NT2/D1 (cell line): ENCODE measurements at regions not wholly inside any gene's neighbourhood (a gene's known extent, or its start where the extent isn't known, plus 50 kb on each side); places are given as distances from the start of the nearest gene placed in this dataset.

Experiments
- DNase-seq: peaks from one replicate; pipeline ENCODE4 v3.0.0-alpha.2; 2011; ENCODE audit warnings: low read depth, low spot score
- H3K27me3 ChIP-seq: 2 replicates; pipeline ENCODE4 v1.6.0; 2011; ENCODE audit warnings: mild to moderate bottlenecking; ENCODE audit not compliant: insufficient read length, insufficient read depth
- H3K36me3 ChIP-seq: 2 replicates; pipeline ENCODE4 v1.6.1; 2011; ENCODE audit warnings: mild to moderate bottlenecking, low read length, mixed read lengths; ENCODE audit not compliant: insufficient read depth, insufficient read length
- H3K4me1 ChIP-seq: 2 replicates; pipeline ENCODE4 v1.5.1; 2011; ENCODE audit not compliant: insufficient read depth, insufficient read length
- H3K4me3 ChIP-seq: 2 replicates; pipeline ENCODE4 v1.5.1; 2011; ENCODE audit warnings: low read depth; ENCODE audit not compliant: insufficient read length
- H3K9ac ChIP-seq: 2 replicates; pipeline ENCODE4 v1.6.0; 2011; ENCODE audit warnings: low read depth; ENCODE audit not compliant: insufficient read length
- H3K9me3 ChIP-seq: 2 replicates; pipeline ENCODE4 v1.5.1; 2011; ENCODE audit warnings: mild to moderate bottlenecking, low read length; ENCODE audit not compliant: insufficient read depth
- SUZ12 ChIP-seq: IDR thresholded peaks from 2 replicates; pipeline ENCODE4 v1.6.1; 2011; ENCODE audit not compliant: insufficient read length, insufficient read depth; ENCODE audit errors: extremely low read depth
- YY1 ChIP-seq: IDR thresholded peaks from 2 replicates; pipeline ENCODE4 v1.6.1; 2011; ENCODE audit not compliant: insufficient read length, insufficient read depth
- ZNF274 ChIP-seq: IDR thresholded peaks from 2 replicates; pipeline ENCODE4 v1.6.1; 2011; ENCODE audit warnings: mild to moderate bottlenecking, low read depth, low read length

- Histone ChIP-seq H3K9ac (no peak overlapping the region), H3K27me3 (no peaks in the 10 kb centered on the region), H3K4me3 (no peak overlapping the region), H3K9me3 (no peaks in the 10 kb centered on the region), H3K36me3 (no peaks in the 10 kb centered on the region), H3K4me1 (no peaks in the 10 kb centered on the region)
- DNase-seq = no peak
- TF ChIP-seq ZNF274 (no peak), YY1 (no peak), SUZ12 (no peak)
These were observed 696.7 kb downstream of the TNS3 start for GRCh38 chr7:46885167-46885566.

GRCh38 chr7:46881507-46882127, 700.3 kb downstream of the TNS3 start:
- Histone ChIP-seq H3K4me3 (no peak overlapping the region), H3K9me3 (no peaks in the 10 kb centered on the region), H3K9ac (no peak overlapping the region), H3K27me3 (no peaks in the 10 kb centered on the region), H3K36me3 (no peaks in the 10 kb centered on the region), H3K4me1 (no peaks in the 10 kb centered on the region)
- TF ChIP-seq YY1 = no peak
- TF ChIP-seq ZNF274 = no peak
- no peak for TF ChIP-seq SUZ12
- DNase-seq = no peak

GRCh38 chr7:46880508-46881196, 701.3 kb downstream of the TNS3 start:
- Histone ChIP-seq H3K27me3 (no peaks in the 10 kb centered on the region), H3K9ac (no peak overlapping the region), H3K4me1 (no peaks in the 10 kb centered on the region), H3K4me3 (no peak overlapping the region), H3K36me3 (no peaks in the 10 kb centered on the region), H3K9me3 (no peaks in the 10 kb centered on the region)
- DNase-seq = no peak
- no peak for TF ChIP-seq ZNF274
- TF ChIP-seq YY1 = no peak
- no peak for TF ChIP-seq SUZ12

GRCh38 chr7:46879783-46880182, 702.1 kb downstream of the TNS3 start:
- H3K27me3 ChIP-seq = no peaks in the 10 kb centered on the region
- H3K9ac ChIP-seq = no peak overlapping the region
- DNase-seq = no peak
- H3K4me1 ChIP-seq = no peaks in the 10 kb centered on the region
- H3K9me3 ChIP-seq = no peaks in the 10 kb centered on the region
- no peaks in the 10 kb centered on the region for H3K36me3 ChIP-seq
- TF ChIP-seq ZNF274 = no peak
- TF ChIP-seq YY1 = no peak
- no peak for TF ChIP-seq SUZ12
- no peak overlapping the region for H3K4me3 ChIP-seq

- no peak for DNase-seq
- Histone ChIP-seq H3K9me3 (no peaks in the 10 kb centered on the region), H3K4me3 (no peak overlapping the region), H3K9ac (no peak overlapping the region), H3K36me3 (no peaks in the 10 kb centered on the region), H3K4me1 (no peaks in the 10 kb centered on the region), H3K27me3 (no peaks in the 10 kb centered on the region)
- TF ChIP-seq SUZ12 (no peak), ZNF274 (no peak), YY1 (no peak)
These were observed 710.4 kb downstream of the TNS3 start for GRCh38 chr7:46871516-46871915.

- H3K36me3 ChIP-seq = no peaks in the 10 kb centered on the region
- H3K9ac ChIP-seq = no peak overlapping the region
- TF ChIP-seq ZNF274 (no peak), YY1 (no peak), SUZ12 (no peak)
- H3K4me1 ChIP-seq = no peaks in the 10 kb centered on the region
- H3K9me3 ChIP-seq = no peaks in the 10 kb centered on the region
- no peak overlapping the region for H3K4me3 ChIP-seq
- no peaks in the 10 kb centered on the region for H3K27me3 ChIP-seq
- no peak for DNase-seq
These were observed 717.2 kb downstream of the TNS3 start for GRCh38 chr7:46864716-46865115.

GRCh38 chr7:46859963-46860475, 721.9 kb downstream of the TNS3 start:
- no peak overlapping the region for H3K9ac ChIP-seq
- H3K27me3 ChIP-seq = no peaks in the 10 kb centered on the region
- DNase-seq = no peak
- TF ChIP-seq ZNF274 (no peak), YY1 (no peak), SUZ12 (no peak)
- H3K4me1 ChIP-seq = no peaks in the 10 kb centered on the region
- H3K36me3 ChIP-seq = no peaks in the 10 kb centered on the region
- H3K9me3 ChIP-seq = no peaks in the 10 kb centered on the region
- H3K4me3 ChIP-seq = no peak overlapping the region
